Right lobe of liver (tissue), 4 donors: ENCODE measurements at regions not wholly inside any gene's neighbourhood (a gene's known extent, or its start where the extent isn't known, plus 50 kb on each side); places are given as distances from the start of the nearest gene placed in this dataset.

Experiments used
- POLR2A ChIP-seq: fragments of 450-650 bp; IDR thresholded peaks from one replicate; pipeline ENCODE4 v1.6.1; 2017; ENCODE audit warnings: antibody characterized with exemption, mild to moderate bottlenecking
- TF ChIP-seq, protein P1 (sequence below), 4 donors: fragments of 200-600 bp in 3 of 4; fragments of 450-650 bp in 1 of 4; IDR thresholded peaks; one replicate each; pipeline versions ENCODE4 v1.5.1 to v1.8.0; 2016 to 2022; ENCODE audit warnings: antibody characterized with exemption in 4 of 4, mild to moderate bottlenecking in 2 of 4
- donor health status: DM: no; HTN: no; CAD: no.
- donor health status: DM: no; HTN: no; CAD: no.
- donor health status: DM: no; HTN: yes; CAD: no.

DNA sequence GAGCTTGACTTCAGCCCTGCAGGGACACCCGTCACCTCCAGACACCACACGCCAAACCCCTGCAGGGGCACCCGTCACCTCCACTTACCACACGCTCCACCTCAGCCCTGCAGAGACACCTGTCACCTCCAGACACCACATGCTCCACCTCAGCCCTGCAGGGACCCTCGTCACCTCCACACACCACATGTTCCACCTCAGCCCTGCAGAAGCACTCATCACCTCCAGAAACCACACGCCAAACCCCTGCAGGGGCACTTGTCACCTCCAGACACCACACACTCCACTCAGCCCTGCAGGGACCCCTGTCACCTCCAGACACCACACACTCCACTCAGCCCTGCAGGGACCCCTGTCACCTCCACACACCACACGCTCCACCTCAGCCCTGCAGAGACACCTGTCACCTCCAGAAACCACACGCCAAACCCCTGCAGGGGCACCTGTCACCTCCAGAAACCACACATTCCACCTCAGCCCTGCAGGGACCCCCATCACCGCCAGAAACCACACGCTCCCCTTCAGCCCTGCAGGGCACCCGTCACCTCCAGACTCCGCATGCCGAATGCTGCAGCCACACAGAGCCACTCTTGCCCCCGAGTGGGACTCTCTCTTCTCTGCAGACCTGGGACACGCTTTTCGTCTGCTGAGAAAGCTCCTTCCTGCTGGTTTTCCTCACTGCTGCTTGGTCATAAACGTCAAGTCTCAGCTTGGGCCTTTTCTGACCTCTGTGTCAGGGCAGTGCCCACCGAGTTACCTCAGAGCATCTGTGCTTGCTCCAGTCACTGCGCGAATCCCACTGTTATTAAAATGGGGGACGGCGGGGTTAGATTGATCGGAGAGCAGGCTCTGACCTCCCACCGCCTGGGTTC, 77.5 kb upstream of the SALL3 start:
- TF ChIP-seq, protein P1, sequence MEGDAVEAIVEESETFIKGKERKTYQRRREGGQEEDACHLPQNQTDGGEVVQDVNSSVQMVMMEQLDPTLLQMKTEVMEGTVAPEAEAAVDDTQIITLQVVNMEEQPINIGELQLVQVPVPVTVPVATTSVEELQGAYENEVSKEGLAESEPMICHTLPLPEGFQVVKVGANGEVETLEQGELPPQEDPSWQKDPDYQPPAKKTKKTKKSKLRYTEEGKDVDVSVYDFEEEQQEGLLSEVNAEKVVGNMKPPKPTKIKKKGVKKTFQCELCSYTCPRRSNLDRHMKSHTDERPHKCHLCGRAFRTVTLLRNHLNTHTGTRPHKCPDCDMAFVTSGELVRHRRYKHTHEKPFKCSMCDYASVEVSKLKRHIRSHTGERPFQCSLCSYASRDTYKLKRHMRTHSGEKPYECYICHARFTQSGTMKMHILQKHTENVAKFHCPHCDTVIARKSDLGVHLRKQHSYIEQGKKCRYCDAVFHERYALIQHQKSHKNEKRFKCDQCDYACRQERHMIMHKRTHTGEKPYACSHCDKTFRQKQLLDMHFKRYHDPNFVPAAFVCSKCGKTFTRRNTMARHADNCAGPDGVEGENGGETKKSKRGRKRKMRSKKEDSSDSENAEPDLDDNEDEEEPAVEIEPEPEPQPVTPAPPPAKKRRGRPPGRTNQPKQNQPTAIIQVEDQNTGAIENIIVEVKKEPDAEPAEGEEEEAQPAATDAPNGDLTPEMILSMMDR (IDR thresholded peaks at IDR 0.05) = no peak
- no peak for TF ChIP-seq POLR2A
